HepG2 (cell line): ENCODE measurements at regions not wholly inside any gene's neighbourhood (a gene's known extent, or its start where the extent isn't known, plus 50 kb on each side); places are given as distances from the start of the nearest gene placed in this dataset.

Source experiments
- ATAC-seq: fragments of 200-7000 bp; cut with Tn5 transposase; 3 replicates; pipeline ENCODE4 v1.9.1; 2020; ENCODE audit warnings: mild to moderate bottlenecking, moderate library complexity
- BruUV-seq: library from RNA; stranded (reverse); fragments of 400-500 nt; replicated peaks from 2 replicates; lab custom pipeline; 2021; lab: Mats Ljungman, UMichigan
- CTCF ChIA-PET: fragments of 300-600 bp; formaldehyde crosslinking; extraction: SDS; loops from one replicate; lab custom pipeline; 2021; ENCODE audit warnings: low total read pairs, inconsistent platforms, low intra/inter-chr PET ratio; lab: Yijun Ruan, JAX
- POLR2A ChIA-PET: fragments of 350-600 bp; sonication (Branson Sonifier 250); formaldehyde crosslinking; loops from one replicate; lab custom pipeline; 2020; ENCODE audit warnings: antibody characterized with exemption, inconsistent platforms; lab: Yijun Ruan, JAX
- DNase-seq: peaks from one replicate; pipeline ENCODE4 v3.0.0-alpha.2; 2015; ENCODE audit warnings: low spot score
- FAIRE-seq: peaks from 3 replicates; lab custom pipeline; 2011; peaks lifted over from hg19 to GRCh38; lab: Jason Lieb, UNC
- H2AFZ ChIP-seq: one replicate; pipeline ENCODE4 v1.6.1; 2011; ENCODE audit warnings: low read length, inconsistent platforms
- H3K27ac ChIP-seq: fragments of 300-600 bp; 3 replicates; pipeline ENCODE4 v1.8.0; 2011; ENCODE audit warnings: mixed run types, mild to moderate bottlenecking, mixed read lengths, low read length, inconsistent platforms; ENCODE audit not compliant: insufficient read depth; ENCODE audit errors: extremely low read length
- H3K27me3 ChIP-seq, 2 experiments: fragments of 200-600 bp in 1 of 2; 2 replicates in 1 of 2; 3 replicates in 1 of 2; pipeline versions ENCODE4 v1.6.0 to v1.8.0; 2011; ENCODE audit warnings: low read length in 2 of 2, mild to moderate bottlenecking in 2 of 2, moderate library complexity in 2 of 2, inconsistent platforms in 1 of 2; ENCODE audit not compliant: insufficient read depth in 2 of 2, control insufficient read depth in 1 of 2
- H3K36me3 ChIP-seq, 2 experiments: fragments of 200-600 bp in 1 of 2; replicated peaks in 1 of 2; 2 replicates in 1 of 2; 3 replicates in 1 of 2; pipeline versions ENCODE4 v1.5.1 to v1.8.0; 2011; ENCODE audit warnings: low read length in 2 of 2, inconsistent platforms in 1 of 2; ENCODE audit not compliant: insufficient read depth in 2 of 2, control insufficient read depth in 1 of 2
- H3K4me1 ChIP-seq: 2 replicates; pipeline ENCODE4 v1.5.1; 2012; ENCODE audit warnings: low read length, inconsistent platforms; ENCODE audit not compliant: insufficient read depth
- H3K4me2 ChIP-seq: 2 replicates; pipeline ENCODE4 v1.6.0; 2011; ENCODE audit warnings: low read depth, low read length, inconsistent platforms
- H3K4me3 ChIP-seq, 3 experiments: fragments of 200-600 bp in 1 of 3; sonication (generic), shearing (Covaris generic) in 1 of 3; replicated peaks in 1 of 3; 2 replicates each; pipeline ENCODE4 v1.5.1; 2011 to 2016; ENCODE audit warnings: low read length in 3 of 3, inconsistent platforms in 2 of 3, low read depth in 2 of 3, mild to moderate bottlenecking in 2 of 3, control low read depth in 1 of 3, mixed read lengths in 1 of 3; ENCODE audit not compliant: insufficient read depth in 1 of 3
- H3K79me2 ChIP-seq: one replicate; pipeline ENCODE4 v1.6.1; 2011; ENCODE audit warnings: low read length, inconsistent platforms; ENCODE audit not compliant: insufficient read depth
- H3K9ac ChIP-seq: 2 replicates; pipeline ENCODE4 v1.6.0; 2011; ENCODE audit warnings: mild to moderate bottlenecking, low read depth, low read length, inconsistent platforms; ENCODE audit not compliant: insufficient read depth
- H3K9me3 ChIP-seq: 2 replicates; pipeline ENCODE4 v1.5.1; 2012; ENCODE audit warnings: mild to moderate bottlenecking, low read length
- H4K20me1 ChIP-seq: 2 replicates; pipeline ENCODE4 v1.6.0; 2011; ENCODE audit warnings: inconsistent platforms, mild to moderate bottlenecking, low read length, moderate library complexity; ENCODE audit not compliant: insufficient read depth
- CBX1 ChIP-seq: IDR thresholded peaks from one replicate; pipeline ENCODE4 v1.6.1; 2016; ENCODE audit warnings: antibody characterized with exemption, low read depth
- HDAC1 ChIP-seq: sonication (generic); formaldehyde crosslinking; IDR thresholded peaks from 2 replicates; pipeline ENCODE4 v1.5.1; 2020; ENCODE audit warnings: mild to moderate bottlenecking, missing genetic modification reagents
- KDM5B ChIP-seq: sonication (generic); formaldehyde crosslinking; IDR thresholded peaks from 2 replicates; pipeline ENCODE4 v1.4.0; 2020; ENCODE audit warnings: missing genetic modification reagents, mild to moderate bottlenecking, borderline replicate concordance
- NFAT5 ChIP-seq: sonication (generic); formaldehyde crosslinking; IDR thresholded peaks from 2 replicates; pipeline ENCODE4 v1.4.0; 2020; ENCODE audit warnings: missing genetic modification reagents
- POLR2A ChIP-seq, 2 experiments: IDR thresholded peaks; 2 replicates each; pipeline ENCODE4 v1.6.1; 2011; ENCODE audit warnings: low read depth in 2 of 2, low read length in 2 of 2, mild to moderate bottlenecking in 1 of 2, moderate library complexity in 1 of 2; ENCODE audit not compliant: insufficient read depth in 1 of 2
- PTBP1 ChIP-seq: fragments of 200-400 bp; formaldehyde crosslinking; IDR thresholded peaks from 2 replicates; pipeline ENCODE4 v1.6.1; 2018; ENCODE audit warnings: low read length, low read depth; ENCODE audit not compliant: poor library complexity, severe bottlenecking
- REST ChIP-seq, 2 experiments: IDR thresholded peaks; 2 replicates each; pipeline ENCODE4 v1.6.1; 2011 to 2012; ENCODE audit warnings: low read length in 2 of 2, borderline replicate concordance in 1 of 2, low read depth in 1 of 2, mild to moderate bottlenecking in 1 of 2, moderate library complexity in 1 of 2
- SNRNP70 ChIP-seq: fragments of 200-400 bp; formaldehyde crosslinking; IDR thresholded peaks from 2 replicates; pipeline ENCODE4 v1.6.1; 2017; ENCODE audit warnings: mild to moderate bottlenecking, low read depth, low read length, moderate library complexity
- TBP ChIP-seq: sonication (generic); formaldehyde crosslinking; IDR thresholded peaks from 2 replicates; pipeline ENCODE4 v1.5.0; 2020; ENCODE audit warnings: missing genetic modification reagents
- ZFP36 ChIP-seq: fragments of 150-350 bp; IDR thresholded peaks from 2 replicates; pipeline ENCODE4 v1.6.1; 2018; ENCODE audit warnings: borderline replicate concordance, low read length, low read depth; ENCODE audit not compliant: partially characterized antibody
- ZNF552 ChIP-seq: sonication (generic); formaldehyde crosslinking; IDR thresholded peaks from 2 replicates; pipeline ENCODE4 v1.9.0; 2022; ENCODE audit warnings: missing genetic modification reagents, mild to moderate bottlenecking, borderline replicate concordance
- ZNF607 ChIP-seq: sonication (generic); formaldehyde crosslinking; IDR thresholded peaks from 2 replicates; pipeline ENCODE4 v1.5.1; 2020; ENCODE audit warnings: missing genetic modification reagents, mild to moderate bottlenecking, borderline replicate concordance
- WGBS: methylation state at CpG from one replicate; pipeline ENCODE4 v1.1.6; 2017; ENCODE audit warnings: low lambda C conversion rate; 5-methylcytosine and 5-hydroxymethylcytosine counted together
- in situ Hi-C: cut with HindIII; loops from 2 replicates; pipeline ENCODE4 v1.10.0; 2017; ENCODE audit warnings: low pct_unique_long_range_greater_than_20kb; ENCODE audit not compliant: extremely low pct_ligation_motif_present
- intact Hi-C: fragments of 100-400 bp; cut with micrococcal nuclease; formaldehyde crosslinking; loops from one replicate; pipeline ENCODE4 v1.10.0; 2022; ENCODE audit not compliant: unreplicated experiment

GRCh38 chr13:30116379-30116778 is 191.0 kb downstream of the KATNAL1 start (continued):
- no peak for TF ChIP-seq NFAT5 (CRISPR knock-in tag)
- no peak for TF ChIP-seq ZNF552 (CRISPR knock-in tag)
- no peak for TF ChIP-seq SNRNP70
- TF ChIP-seq POLR2A (IDR thresholded peaks at IDR 0.05; ENCODE audit: insufficient read depth in 1 of 2, low read depth in 2 of 2, low read length in 2 of 2): no peak
- no peak for TF ChIP-seq KDM5B
- no peak for TF ChIP-seq TBP (CRISPR knock-in tag)
- TF ChIP-seq ZNF607 (CRISPR knock-in tag): no peak
- no peak for TF ChIP-seq PTBP1
- TF ChIP-seq ZFP36: no peak

- peak overlapping the region; percentile 7; the same call in 1 of the 2 replicates for H3K9ac ChIP-seq
- no peak for DNase-seq
- ChIA-PET CTCF (interaction anchor here (0.7 to 5.1 kb wide), 3 partner anchors 344 to 606 kb away, joined by 3 to 46 read pairs (median 3); no protein-coding TSS in a partner anchor), POLR2A (interaction anchor here (1.0 to 1.8 kb wide), 5 partner anchors 17 to 344 kb away, joined by 3 to 10 read pairs (median 3); partner anchors contain the start of genes KATNAL1 and UBL3)
- H3K4me2 ChIP-seq: peak overlapping the region; percentile 97
- H3K79me2 ChIP-seq: no peaks in the 10 kb centered on the region
- H3K9me3 ChIP-seq: no peaks in the 10 kb centered on the region
- FAIRE-seq: no peak
- peak overlapping the region; percentile 57 to 75 (median 69) for H3K4me3 ChIP-seq
- H2AFZ ChIP-seq: no peak overlapping the region
- peaks cover 40% of the 10 kb centered on the region for H3K4me1 ChIP-seq
- no TSS peak for BruUV-seq
- H4K20me1 ChIP-seq: no peaks in the 10 kb centered on the region
- in situ Hi-C loops (loop anchor here (10.0 kb wide), 1 partner anchor 610 kb away; no protein-coding TSS in a partner anchor), intact Hi-C loops (loop anchor here (2.0 kb wide), 2 partner anchors 190 to 266 kb away; no protein-coding TSS in a partner anchor)
- H3K27me3 ChIP-seq: peaks cover 0 to 5% of the 10 kb centered on the region in 2 experiments; a peak in 1 of 5 replicates
- TF ChIP-seq REST (IDR thresholded peaks at IDR 0.05; ENCODE audit: borderline replicate concordance in 1 of 2, low read depth in 1 of 2, low read length in 2 of 2) (no peak), HDAC1 (CRISPR knock-in tag) (0 out of 2 replicates have a peak, but pooled peaks have one; percentile 7), CBX1 (no peak)
- H3K36me3 ChIP-seq: no peaks in the 10 kb centered on the region
- no peak overlapping the region for H3K27ac ChIP-seq
- 4% methylated on average over 9 of the region's 9 CpGs for WGBS
- no peak for ATAC-seq
Observed at GRCh38 chr13:30115257-30115600, 192.1 kb downstream of the KATNAL1 start.
